Liver (tissue), 8 donors: ENCODE measurements at regions not wholly inside any gene's neighbourhood (a gene's known extent, or its start where the extent isn't known, plus 50 kb on each side); places are given as distances from the start of the nearest gene placed in this dataset.

ENCODE experiments used
- DNase-seq: peaks from one replicate; pipeline ENCODE4 v3.0.0-alpha.2; 2017; ENCODE audit warnings: low spot score
- H3K27ac ChIP-seq, 2 donors: one replicate each; pipeline ENCODE4 v1.7.0; 2013; ENCODE audit warnings: inconsistent platforms in 2 of 2, low read length in 2 of 2, control low read depth in 1 of 2, low read depth in 1 of 2, mild to moderate bottlenecking in 1 of 2
- H3K27me3 ChIP-seq, 4 donors: one replicate each; pipeline versions ENCODE4 v1.6.1 to v1.7.0; 2013; ENCODE audit warnings: low read length in 3 of 4, inconsistent platforms in 1 of 4, mild to moderate bottlenecking in 1 of 4, moderate library complexity in 1 of 4; ENCODE audit not compliant: control insufficient read depth in 4 of 4, insufficient read depth in 4 of 4
- H3K36me3 ChIP-seq, 4 donors: one replicate each; pipeline versions ENCODE4 v1.6.1 to v1.7.0; 2013; ENCODE audit warnings: low read length in 3 of 4, mild to moderate bottlenecking in 3 of 4, low read depth in 1 of 4, moderate library complexity in 1 of 4; ENCODE audit not compliant: control insufficient read depth in 4 of 4, insufficient read depth in 3 of 4
- H3K4me1 ChIP-seq, 4 donors: one replicate each; pipeline versions ENCODE4 v1.6.1 to v1.7.0; 2013; ENCODE audit warnings: low read length in 3 of 4, mild to moderate bottlenecking in 3 of 4, moderate library complexity in 1 of 4; ENCODE audit not compliant: control insufficient read depth in 4 of 4, insufficient read depth in 4 of 4
- H3K4me3 ChIP-seq, 3 donors: one replicate each; pipeline versions ENCODE4 v1.6.1 to v1.7.0; 2013; ENCODE audit warnings: low read length in 3 of 3, control low read depth in 1 of 3, low read depth in 1 of 3, mild to moderate bottlenecking in 1 of 3
- H3K9ac ChIP-seq, 2 donors: one replicate each; pipeline ENCODE4 v1.7.0; 2013; ENCODE audit warnings: low read length in 2 of 2, mild to moderate bottlenecking in 2 of 2, moderate library complexity in 2 of 2, control low read depth in 1 of 2, low read depth in 1 of 2
- H3K9me3 ChIP-seq, 4 donors: one replicate each; pipeline versions ENCODE4 v1.6.1 to v1.7.0; 2013; ENCODE audit warnings: low read length in 3 of 4; ENCODE audit not compliant: control insufficient read depth in 4 of 4
- CTCF ChIP-seq: fragments of 150-350 bp; IDR thresholded peaks from 2 replicates; pipeline ENCODE4 v1.5.1; 2017; ENCODE audit warnings: improper control_type of control experiment, low read depth, low read length; ENCODE audit not compliant: missing input control
- FOXA2 ChIP-seq: IDR thresholded peaks from 2 replicates; pipeline ENCODE4 v1.6.1; 2016; ENCODE audit warnings: antibody characterized with exemption
- GABPA ChIP-seq, 2 donors: IDR thresholded peaks in 1 of 2; conservative IDR thresholded peaks in 1 of 2; 2 replicates each; pipeline ENCODE4 v1.6.1; 2016; ENCODE audit warnings: antibody characterized with exemption in 2 of 2, mild to moderate bottlenecking in 1 of 2, moderate library complexity in 1 of 2
- HNF4A ChIP-seq, 2 donors: conservative IDR thresholded peaks; 2 replicates each; pipeline ENCODE4 v1.6.1; 2016; ENCODE audit warnings: antibody characterized with exemption in 2 of 2, mild to moderate bottlenecking in 2 of 2
- HNF4G ChIP-seq: IDR thresholded peaks from 2 replicates; pipeline ENCODE4 v1.6.1; 2016; ENCODE audit warnings: antibody characterized with exemption
- NR2F2 ChIP-seq: IDR thresholded peaks from 2 replicates; pipeline ENCODE4 v1.6.1; 2016; ENCODE audit warnings: antibody characterized with exemption
- RAD21 ChIP-seq, 2 donors: IDR thresholded peaks; 2 replicates each; pipeline ENCODE4 v1.6.1; 2016; ENCODE audit warnings: antibody characterized with exemption in 2 of 2, mild to moderate bottlenecking in 2 of 2
- REST ChIP-seq: IDR thresholded peaks from 2 replicates; pipeline ENCODE4 v1.6.1; 2016; ENCODE audit warnings: antibody characterized with exemption, mild to moderate bottlenecking
- RXRA ChIP-seq, 2 donors: IDR thresholded peaks; 2 replicates each; pipeline ENCODE4 v1.6.1; 2017 to 2018; ENCODE audit warnings: antibody characterized with exemption in 2 of 2, mild to moderate bottlenecking in 1 of 2
- YY1 ChIP-seq: IDR thresholded peaks from 2 replicates; pipeline ENCODE4 v1.6.1; 2016; ENCODE audit warnings: antibody characterized with exemption, mild to moderate bottlenecking
- WGBS: extraction: QIAGEN DNeasy Blood & Tissue Kit; methylation state at CpG from one replicate; pipeline ENCODE4 v1.1.7; 2013; 5-methylcytosine and 5-hydroxymethylcytosine counted together
- donor health status: healthy.
- donor health status: healthy.
- donor health status: healthy.
- donor health status: healthy.
- donor health status: healthy.

- no peak for TF ChIP-seq CTCF
Measured at GRCh38 chr2:154555710-154556109, 142.8 kb upstream of the KCNJ3 start (continued).

GRCh38 chr2:154556146-154556545, 142.3 kb upstream of the KCNJ3 start:
- no peaks in the 10 kb centered on the region for H3K27me3 ChIP-seq
- H3K36me3 ChIP-seq: no peaks in the 10 kb centered on the region
- WGBS: 86% methylated on average over 2 of the region's 2 CpGs
- no peak for TF ChIP-seq HNF4G
- TF ChIP-seq HNF4A (conservative IDR thresholded peaks at IDR 0.05): no peak
- no peak overlapping the region for H3K9ac ChIP-seq
- no peak overlapping the region for H3K4me3 ChIP-seq
- no peaks in the 10 kb centered on the region for H3K4me1 ChIP-seq
- no peak for DNase-seq
- no peak overlapping the region for H3K27ac ChIP-seq
- H3K9me3 ChIP-seq: no peaks in the 10 kb centered on the region

- H3K9ac ChIP-seq: no peak overlapping the region
- no peaks in the 10 kb centered on the region for H3K9me3 ChIP-seq
- H3K4me3 ChIP-seq: no peak overlapping the region
- H3K27me3 ChIP-seq: no peaks in the 10 kb centered on the region
- no peak for DNase-seq
- TF ChIP-seq REST (no peak), NR2F2 (no peak), GABPA (IDR thresholded peaks at IDR 0.05 in 1 of 2, conservative IDR thresholded peaks at IDR 0.05 in 1 of 2) (no peak), FOXA2 (no peak), RXRA (IDR thresholded peaks at IDR 0.05) (no peak), CTCF (no peak), RAD21 (IDR thresholded peaks at IDR 0.05) (no peak), YY1 (no peak)
- H3K27ac ChIP-seq: no peak overlapping the region
- no peaks in the 10 kb centered on the region for H3K36me3 ChIP-seq
- 82% methylated on average over 1 of the region's 1 CpG for WGBS
- no peaks in the 10 kb centered on the region for H3K4me1 ChIP-seq
Measured at GRCh38 chr2:154556607-154557006, 141.9 kb upstream of the KCNJ3 start.
